Endothelial cell of umbilical vein (primary cell): ENCODE measurements at regions not wholly inside any gene's neighbourhood (a gene's known extent, or its start where the extent isn't known, plus 50 kb on each side); places are given as distances from the start of the nearest gene placed in this dataset.
"Not testable (repeated sequence)": the region's sequence is repeated elsewhere in the genome, so short reads cannot be mapped to it uniquely, and the experiment has no call there.

Source experiments
- BruUV-seq: library from RNA; stranded (reverse); fragments of 400-500 nt; replicated peaks from 2 replicates; lab custom pipeline; 2021; lab: Mats Ljungman, UMichigan
- CTCF ChIA-PET: fragments of 300-600, 350-600 bp; sonication (Branson Sonifier 250); formaldehyde crosslinking; loops from one replicate; lab custom pipeline; 2021; ENCODE audit warnings: antibody characterized with exemption, inconsistent platforms; lab: Charles Lee
- POLR2A ChIA-PET: fragments of 300-600, 350-600 bp; sonication (Branson Sonifier 250); formaldehyde crosslinking; loops from one replicate; lab custom pipeline; 2021; ENCODE audit warnings: antibody characterized with exemption, inconsistent platforms; lab: Charles Lee
- DNase-seq: peaks from one replicate; pipeline ENCODE4 v3.0.0-alpha.2; 2011; ENCODE audit warnings: low read depth, low spot score
- FAIRE-seq: peaks from 2 replicates; lab custom pipeline; 2011; peaks lifted over from hg19 to GRCh38; lab: Jason Lieb, UNC
- H2AFZ ChIP-seq: 2 replicates; pipeline ENCODE4 v1.6.0; 2012; ENCODE audit warnings: low read depth, low read length, control low read depth, inconsistent platforms
- H3K27ac ChIP-seq: 2 replicates; pipeline ENCODE4 v1.5.1; 2011; ENCODE audit warnings: low read depth, mild to moderate bottlenecking, control low read depth, low read length, moderate library complexity; ENCODE audit not compliant: insufficient read depth
- H3K27me3 ChIP-seq, 2 experiments: 2 replicates each; pipeline versions ENCODE4 v1.6.0 to v1.6.1; 2011; ENCODE audit warnings: low read length in 2 of 2, mixed read lengths in 1 of 2; ENCODE audit not compliant: control insufficient read depth in 2 of 2, insufficient read depth in 2 of 2
- H3K36me3 ChIP-seq, 2 experiments: 2 replicates in 1 of 2; 3 replicates in 1 of 2; pipeline ENCODE4 v1.5.1; 2011; ENCODE audit warnings: low read length in 2 of 2, mild to moderate bottlenecking in 1 of 2, moderate library complexity in 1 of 2; ENCODE audit not compliant: control insufficient read depth in 2 of 2, insufficient read depth in 2 of 2; ENCODE audit errors: extremely low read depth in 1 of 2
- H3K4me1 ChIP-seq: 3 replicates; pipeline ENCODE4 v1.5.1; 2011; ENCODE audit warnings: mild to moderate bottlenecking, low read length; ENCODE audit not compliant: control insufficient read depth, insufficient read depth; ENCODE audit errors: extremely low read depth
- H3K4me2 ChIP-seq: 2 replicates; pipeline ENCODE4 v1.6.1; 2011; ENCODE audit warnings: low read length, control low read depth, mixed read lengths; ENCODE audit not compliant: insufficient read depth
- H3K4me3 ChIP-seq, 3 experiments: fragments of 200-600 bp in 1 of 3; sonication (generic), shearing (Covaris generic) in 1 of 3; replicated peaks in 1 of 3; 2 replicates each; pipeline ENCODE4 v1.5.1; 2011 to 2016; ENCODE audit warnings: control low read depth in 3 of 3, low read length in 3 of 3, mild to moderate bottlenecking in 2 of 3, inconsistent platforms in 1 of 3, low read depth in 1 of 3, moderate library complexity in 1 of 3; ENCODE audit not compliant: insufficient read depth in 1 of 3
- H3K79me2 ChIP-seq: 2 replicates; pipeline ENCODE4 v1.6.0; 2012; ENCODE audit warnings: low read length, inconsistent platforms; ENCODE audit not compliant: control insufficient read depth, insufficient read depth
- H3K9ac ChIP-seq: replicated peaks from 2 replicates; pipeline ENCODE3; 2011; ENCODE audit warnings: low read length, control low read depth; ENCODE audit not compliant: insufficient read depth; ENCODE audit errors: extremely low read depth
- H3K9me1 ChIP-seq: replicated peaks from 3 replicates; pipeline ENCODE4 v1.6.0; 2011; ENCODE audit warnings: mild to moderate bottlenecking, low read length; ENCODE audit not compliant: control insufficient read depth, insufficient read depth; ENCODE audit errors: extremely low read depth
- H3K9me3 ChIP-seq: replicated peaks from 2 replicates; pipeline ENCODE4 v1.5.1; 2012; ENCODE audit warnings: low read length, inconsistent platforms; ENCODE audit not compliant: control insufficient read depth, insufficient read depth
- H4K20me1 ChIP-seq: replicated peaks from 2 replicates; pipeline ENCODE3; 2011; ENCODE audit warnings: mild to moderate bottlenecking, low read length; ENCODE audit not compliant: control insufficient read depth, insufficient read depth; ENCODE audit errors: extremely low read depth
- FOS ChIP-seq: IDR thresholded peaks from 2 replicates; pipeline ENCODE4 v1.6.1; 2011; ENCODE audit warnings: mild to moderate bottlenecking, low read length, moderate library complexity, borderline replicate concordance; ENCODE audit not compliant: insufficient read depth
- JUN ChIP-seq: IDR thresholded peaks from 2 replicates; pipeline ENCODE4 v1.6.1; 2011; ENCODE audit warnings: borderline replicate concordance, low read depth; ENCODE audit not compliant: insufficient read length, insufficient read depth
- MYC ChIP-seq: IDR thresholded peaks from one replicate; pipeline ENCODE4 v1.6.1; 2011; ENCODE audit warnings: mild to moderate bottlenecking, low read depth, low read length
- POLR2A ChIP-seq: IDR thresholded peaks from 2 replicates; pipeline ENCODE4 v1.6.1; 2012; ENCODE audit warnings: low read depth, mild to moderate bottlenecking, control low read depth, low read length
- dilution Hi-C: fragments of 300-500 bp; cut with MboI; formaldehyde crosslinking; loops from one replicate; pipeline ENCODE4 v1.15.0; 2019; ENCODE audit warnings: low sequenced_read_pairs; ENCODE audit not compliant: extremely low pct_ligation_motif_present
- intact Hi-C: fragments of 100-400 bp; cut with micrococcal nuclease; formaldehyde crosslinking; loops from one replicate; pipeline ENCODE4 v1.10.0; 2022

GRCh38 chr7:81831883-81832282 is 62.0 kb upstream of the HGF start:
- FAIRE-seq (no peak), DNase-seq (no peak)
- H3K9me3 ChIP-seq, result no peaks in the 10 kb centered on the region
- no peaks in the 10 kb centered on the region for H3K4me1 ChIP-seq
- no peaks in the 10 kb centered on the region for H3K79me2 ChIP-seq
- H3K9ac ChIP-seq, result no peak overlapping the region
- ChIA-PET CTCF (no interaction called here), POLR2A (no interaction called here)
- dilution Hi-C loops, result no loop called here
- H4K20me1 ChIP-seq, result no peaks in the 10 kb centered on the region
- no peaks in the 10 kb centered on the region for H3K36me3 ChIP-seq
- no peak overlapping the region for H3K4me3 ChIP-seq
- H3K4me2 ChIP-seq, result no peak overlapping the region
- H3K27me3 ChIP-seq, result no peaks in the 10 kb centered on the region
- no TSS peak for BruUV-seq
- no peak overlapping the region for H3K27ac ChIP-seq
- intact Hi-C loops, result no loop called here
- no peak overlapping the region for H2AFZ ChIP-seq
- no peak for TF ChIP-seq FOS
- no peak for TF ChIP-seq MYC
- no peak for TF ChIP-seq POLR2A
- no peak for TF ChIP-seq JUN
- H3K9me1 ChIP-seq, result no peaks in the 10 kb centered on the region

DNA sequence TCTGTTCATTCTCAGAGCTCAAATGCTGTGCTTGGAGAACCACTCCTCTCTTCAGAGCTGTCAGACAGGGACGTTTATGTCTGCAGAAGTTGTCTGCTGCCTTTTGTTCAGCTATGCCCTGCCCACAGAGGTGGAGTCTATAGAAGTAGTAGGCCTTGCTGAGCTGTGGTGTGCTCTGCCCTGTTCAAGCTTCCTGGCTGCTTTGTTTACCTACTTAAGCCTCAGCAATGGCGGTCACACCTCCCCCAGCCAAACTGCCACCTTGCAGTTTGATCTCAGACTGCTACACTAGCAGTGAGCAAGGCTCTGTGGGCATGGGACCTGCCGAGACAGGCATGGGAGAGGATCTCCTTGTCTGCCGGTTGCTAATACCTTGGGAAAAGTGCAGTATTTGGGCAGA is 59.7 kb upstream of the HGF start:
- H3K27ac ChIP-seq, H3K27me3 ChIP-seq, H3K9me1 ChIP-seq, POLR2A ChIA-PET, H3K4me1 ChIP-seq, H3K4me3 ChIP-seq, CTCF ChIA-PET, H3K9me3 ChIP-seq, intact Hi-C loops, H3K4me2 ChIP-seq, BruUV-seq, H2AFZ ChIP-seq, H3K79me2 ChIP-seq, H3K9ac ChIP-seq, DNase-seq, H3K36me3 ChIP-seq, H4K20me1 ChIP-seq, dilution Hi-C loops, FAIRE-seq: not testable (repeated sequence)
